ENCODE measurements at regions not wholly inside any gene's neighbourhood (a gene's known extent, or its start where the extent isn't known, plus 50 kb on each side); places are given as distances from the start of the nearest gene placed in this dataset.

DNA sequence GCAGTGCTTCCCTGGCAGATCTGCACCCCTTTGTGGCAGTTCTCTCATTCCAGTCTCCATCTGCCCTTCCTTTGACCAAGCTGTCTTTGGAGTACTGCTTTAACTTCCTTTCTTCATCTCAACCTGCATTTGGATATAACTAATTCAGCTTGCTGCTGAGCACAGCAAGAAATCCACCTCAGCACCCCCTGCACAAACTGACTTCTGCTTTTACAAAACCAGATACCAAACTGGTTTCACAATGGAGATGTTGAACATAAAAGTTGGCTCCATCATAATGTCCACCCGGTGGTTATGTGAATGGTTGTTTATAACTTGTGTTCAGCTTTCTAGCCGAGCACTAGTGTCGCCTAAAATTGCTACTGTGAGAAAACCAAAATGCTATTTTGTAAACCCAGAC, 341.1 kb upstream of the SEMA6D start:
- intact Hi-C loops (cut with micrococcal nuclease): no loop called here
- no TSS peak for BruUV-seq (replicated peaks)
- TF ChIP-seq, protein P1, sequence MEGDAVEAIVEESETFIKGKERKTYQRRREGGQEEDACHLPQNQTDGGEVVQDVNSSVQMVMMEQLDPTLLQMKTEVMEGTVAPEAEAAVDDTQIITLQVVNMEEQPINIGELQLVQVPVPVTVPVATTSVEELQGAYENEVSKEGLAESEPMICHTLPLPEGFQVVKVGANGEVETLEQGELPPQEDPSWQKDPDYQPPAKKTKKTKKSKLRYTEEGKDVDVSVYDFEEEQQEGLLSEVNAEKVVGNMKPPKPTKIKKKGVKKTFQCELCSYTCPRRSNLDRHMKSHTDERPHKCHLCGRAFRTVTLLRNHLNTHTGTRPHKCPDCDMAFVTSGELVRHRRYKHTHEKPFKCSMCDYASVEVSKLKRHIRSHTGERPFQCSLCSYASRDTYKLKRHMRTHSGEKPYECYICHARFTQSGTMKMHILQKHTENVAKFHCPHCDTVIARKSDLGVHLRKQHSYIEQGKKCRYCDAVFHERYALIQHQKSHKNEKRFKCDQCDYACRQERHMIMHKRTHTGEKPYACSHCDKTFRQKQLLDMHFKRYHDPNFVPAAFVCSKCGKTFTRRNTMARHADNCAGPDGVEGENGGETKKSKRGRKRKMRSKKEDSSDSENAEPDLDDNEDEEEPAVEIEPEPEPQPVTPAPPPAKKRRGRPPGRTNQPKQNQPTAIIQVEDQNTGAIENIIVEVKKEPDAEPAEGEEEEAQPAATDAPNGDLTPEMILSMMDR (conservative IDR thresholded peaks at IDR 0.05; ENCODE audit: low read depth, low read length): no peak
- TF ChIP-seq EZH2phosphoT487 (IDR thresholded peaks at IDR 0.05; ENCODE audit: borderline replicate concordance, low read length) (no peak), EZH2 (IDR thresholded peaks at IDR 0.05; ENCODE audit: low read length, unreplicated experiment) (no peak)
- Histone ChIP-seq H3K9me2 (replicated peaks; ENCODE audit: low read length) (no peaks in the 10 kb centered on the region), H2AFZ (ENCODE audit: low read length) (no peak overlapping the region), H3K9me3 (ENCODE audit: low read length) (no peaks in the 10 kb centered on the region), H3K4me1 (ENCODE audit: insufficient read depth, low read length) (no peaks in the 10 kb centered on the region), H3K27me3 (ENCODE audit: low read length) (no peaks in the 10 kb centered on the region), H3K4me3 (ENCODE audit: low read length) (no peak overlapping the region), H3K79me2 (ENCODE audit: low read length) (no peaks in the 10 kb centered on the region), H4K20me1 (ENCODE audit: low read length) (no peaks in the 10 kb centered on the region), H3K9ac (ENCODE audit: low read length) (no peak overlapping the region), H3F3A (ENCODE audit: low read length, unreplicated experiment) (no peaks in the 10 kb centered on the region), H3K27ac (ENCODE audit: low read length) (no peak overlapping the region), H3K36me3 (ENCODE audit: low read depth, low read length) (no peaks in the 10 kb centered on the region), H3K4me2 (ENCODE audit: low read length) (no peak overlapping the region)
- ChIA-PET CTCF (no interaction called here), POLR2A (ENCODE audit: unreplicated experiment) (interaction anchor here (0.6 kb wide), 1 partner anchor 57 kb away, joined by 8 read pairs; no protein-coding TSS in a partner anchor)
- DNase-seq: no peak
- no peak for ATAC-seq

- H3K36me3 ChIP-seq (ENCODE audit: low read depth, low read length): no peaks in the 10 kb centered on the region
- no peaks in the 10 kb centered on the region for H3K79me2 ChIP-seq (ENCODE audit: low read length)
- no peaks in the 10 kb centered on the region for H3K9me3 ChIP-seq (ENCODE audit: low read length)
- H3K27me3 ChIP-seq (ENCODE audit: low read length): no peaks in the 10 kb centered on the region
- H3K4me1 ChIP-seq (ENCODE audit: insufficient read depth, low read length): no peaks in the 10 kb centered on the region
- H3K4me2 ChIP-seq (ENCODE audit: low read length): no peak overlapping the region
- ATAC-seq: no peak
- TF ChIP-seq EZH2phosphoT487 (IDR thresholded peaks at IDR 0.05; ENCODE audit: borderline replicate concordance, low read length) (no peak), EZH2 (IDR thresholded peaks at IDR 0.05; ENCODE audit: low read length, unreplicated experiment) (no peak)
- TF ChIP-seq, protein P1 (conservative IDR thresholded peaks at IDR 0.05; ENCODE audit: low read depth, low read length): no peak
- BruUV-seq (replicated peaks): no TSS peak
- no peak overlapping the region for H3K4me3 ChIP-seq (ENCODE audit: low read length)
- H3K9ac ChIP-seq (ENCODE audit: low read length): no peak overlapping the region
- no peak for DNase-seq
- intact Hi-C loops (cut with micrococcal nuclease): no loop called here
- POLR2A ChIA-PET (ENCODE audit: unreplicated experiment): no interaction called here
- no peak overlapping the region for H2AFZ ChIP-seq (ENCODE audit: low read length)
- H3K27ac ChIP-seq (ENCODE audit: low read length): no peak overlapping the region
- CTCF ChIA-PET: no interaction called here
- no peaks in the 10 kb centered on the region for H3K9me2 ChIP-seq (replicated peaks; ENCODE audit: low read length)
- H4K20me1 ChIP-seq (ENCODE audit: low read length): no peaks in the 10 kb centered on the region
- H3F3A ChIP-seq (ENCODE audit: low read length, unreplicated experiment): no peaks in the 10 kb centered on the region
These were observed 339.8 kb upstream of the SEMA6D start for GRCh38 chr15:47377465-47377864.

DNA sequence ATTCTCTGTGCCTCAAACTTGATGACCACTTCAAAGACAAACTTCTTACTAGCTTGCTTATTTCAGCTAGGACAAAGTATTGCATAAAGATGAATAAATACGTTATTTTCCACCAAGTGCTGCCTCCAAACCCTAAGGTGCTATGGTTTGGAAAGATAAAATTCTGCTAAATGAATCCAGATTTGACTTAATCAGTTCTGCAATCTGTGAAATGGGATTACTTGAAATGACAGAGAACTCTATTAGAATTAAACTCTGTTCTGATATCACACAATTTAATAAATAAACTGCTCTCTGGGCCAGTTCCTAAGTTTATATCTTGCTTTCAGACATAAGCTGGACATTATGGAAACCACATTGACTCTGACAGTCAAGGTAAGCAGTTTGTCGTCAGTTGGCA, 338.8 kb upstream of the SEMA6D start:
- H3K4me1 ChIP-seq (ENCODE audit: insufficient read depth, low read length): no peaks in the 10 kb centered on the region
- no peak overlapping the region for H3K4me3 ChIP-seq (ENCODE audit: low read length)
- no peak overlapping the region for H3K4me2 ChIP-seq (ENCODE audit: low read length)
- no peak overlapping the region for H3K9ac ChIP-seq (ENCODE audit: low read length)
- intact Hi-C loops (cut with micrococcal nuclease): no loop called here
- no peak overlapping the region for H3K27ac ChIP-seq (ENCODE audit: low read length)
- ChIA-PET POLR2A (ENCODE audit: unreplicated experiment) (no interaction called here), CTCF (no interaction called here)
- no peaks in the 10 kb centered on the region for H3K27me3 ChIP-seq (ENCODE audit: low read length)
- no peak for ATAC-seq
- H3K79me2 ChIP-seq (ENCODE audit: low read length): no peaks in the 10 kb centered on the region
- TF ChIP-seq EZH2phosphoT487 (IDR thresholded peaks at IDR 0.05; ENCODE audit: borderline replicate concordance, low read length) (no peak), EZH2 (IDR thresholded peaks at IDR 0.05; ENCODE audit: low read length, unreplicated experiment) (no peak)
- TF ChIP-seq, protein P1 (conservative IDR thresholded peaks at IDR 0.05; ENCODE audit: low read depth, low read length): no peak
- no peaks in the 10 kb centered on the region for H3K36me3 ChIP-seq (ENCODE audit: low read depth, low read length)
- no peaks in the 10 kb centered on the region for H4K20me1 ChIP-seq (ENCODE audit: low read length)
- no peaks in the 10 kb centered on the region for H3K9me3 ChIP-seq (ENCODE audit: low read length)
- H3F3A ChIP-seq (ENCODE audit: low read length, unreplicated experiment): no peaks in the 10 kb centered on the region
- DNase-seq: no peak
- H3K9me2 ChIP-seq (replicated peaks; ENCODE audit: low read length): no peaks in the 10 kb centered on the region
- no peak overlapping the region for H2AFZ ChIP-seq (ENCODE audit: low read length)
- BruUV-seq (replicated peaks): no TSS peak

Measured in PC-3 (cell line).